ENCODE measurements at regions not wholly inside any gene's neighbourhood (a gene's known extent, or its start where the extent isn't known, plus 50 kb on each side); places are given as distances from the start of the nearest gene placed in this dataset.
"Not testable (repeated sequence)": the region's sequence is repeated elsewhere in the genome, so short reads cannot be mapped to it uniquely, and the experiment has no call there.

GRCh38 chr6:27668442-27669294, 195.8 kb upstream of the ZNF184 start:
- no peak for TF ChIP-seq CTCF (IDR thresholded peaks at IDR 0.05; ENCODE audit: insufficient read depth, low read depth, low read length)
- DNase-seq (ENCODE audit: low read depth), result peak; percentile 50
- H3K4me3 ChIP-seq (ENCODE audit: low read depth, low read length), result peak overlapping the region; percentile 30

GRCh38 chr6:27667657-27668441, 194.9 kb upstream of the ZNF184 start:
- H3K4me3 ChIP-seq (ENCODE audit: low read depth, low read length), result peak overlapping the region; percentile 30
- no peak for DNase-seq (ENCODE audit: low read depth)
- TF ChIP-seq CTCF (IDR thresholded peaks at IDR 0.05; ENCODE audit: insufficient read depth, low read depth, low read length), result no peak

GRCh38 chr6:27667016-27667656, 194.2 kb upstream of the ZNF184 start:
- DNase-seq (ENCODE audit: low read depth), result no peak
- no peak for TF ChIP-seq CTCF (IDR thresholded peaks at IDR 0.05; ENCODE audit: insufficient read depth, low read depth, low read length)
- no peak overlapping the region for H3K4me3 ChIP-seq (ENCODE audit: low read depth, low read length)

- no peak overlapping the region for H3K4me3 ChIP-seq (ENCODE audit: low read depth, low read length)
- TF ChIP-seq CTCF (IDR thresholded peaks at IDR 0.05; ENCODE audit: insufficient read depth, low read depth, low read length), result no peak
- DNase-seq (ENCODE audit: low read depth), result no peak
These were observed 189.9 kb upstream of the ZNF184 start for GRCh38 chr6:27662769-27663168.

GRCh38 chr6:27662212-27662611, 189.3 kb upstream of the ZNF184 start:
- DNase-seq (ENCODE audit: low read depth); H3K4me3 ChIP-seq (ENCODE audit: low read depth, low read length): not testable (repeated sequence)

- not testable (repeated sequence) for H3K4me3 ChIP-seq (ENCODE audit: low read depth, low read length); DNase-seq (ENCODE audit: low read depth)
These were observed 180.4 kb upstream of the ZNF184 start for GRCh38 chr6:27653143-27653825.

- no peak for DNase-seq (ENCODE audit: low read depth)
- no peak for TF ChIP-seq CTCF (IDR thresholded peaks at IDR 0.05; ENCODE audit: insufficient read depth, low read depth, low read length)
- no peak overlapping the region for H3K4me3 ChIP-seq (ENCODE audit: low read depth, low read length)
These were observed 178.4 kb upstream of the ZNF184 start for GRCh38 chr6:27651371-27651732.

All from fibroblast of villous mesenchyme (primary cell).